Breast epithelium (tissue), 4 donors: ENCODE measurements at regions not wholly inside any gene's neighbourhood (a gene's known extent, or its start where the extent isn't known, plus 50 kb on each side); places are given as distances from the start of the nearest gene placed in this dataset.
"Not testable (repeated sequence)": the region's sequence is repeated elsewhere in the genome, so short reads cannot be mapped to it uniquely, and the experiment has no call there.

Experiments
- DNase-seq, 2 donors: peaks; one replicate each; pipeline ENCODE4 v3.0.0-alpha.2; 2019; ENCODE audit warnings: low spot score in 2 of 2
- H3K27ac ChIP-seq, 2 donors: fragments of 200-600 bp; sonication (generic) in 1 of 2; one replicate each; pipeline ENCODE4 v1.5.1; 2016 to 2019; ENCODE audit warnings: mild to moderate bottlenecking in 1 of 2
- H3K27me3 ChIP-seq, 2 donors: fragments of 200-600 bp; sonication (generic) in 1 of 2; one replicate each; pipeline versions ENCODE4 v1.5.1 to v1.6.0; 2017 to 2019; ENCODE audit warnings: control low read depth in 1 of 2, mild to moderate bottlenecking in 1 of 2
- H3K36me3 ChIP-seq: fragments of 200-600 bp; one replicate; pipeline ENCODE4 v1.5.1; 2019
- H3K4me1 ChIP-seq, 2 donors: fragments of 200-600 bp; sonication (generic); one replicate each; pipeline ENCODE4 v1.5.1; 2016 to 2019; ENCODE audit warnings: control low read depth in 1 of 2
- H3K4me3 ChIP-seq, 3 donors: fragments of 200-600 bp; sonication (generic); 1 replicate in 2 of 3; 2 replicates in 1 of 3; pipeline ENCODE4 v1.5.1; 2016 to 2019; ENCODE audit warnings: mild to moderate bottlenecking in 3 of 3, moderate library complexity in 2 of 3
- H3K9me3 ChIP-seq, 2 donors: fragments of 200-600 bp; sonication (generic) in 1 of 2; one replicate each; pipeline ENCODE4 v1.5.1; 2016 to 2019; ENCODE audit warnings: control low read depth in 1 of 2
- CTCF ChIP-seq, 3 donors: fragments of 450-650 bp; IDR thresholded peaks; one replicate each; pipeline ENCODE4 v1.5.1; 2016 to 2017; ENCODE audit warnings: antibody characterized with exemption in 3 of 3, mild to moderate bottlenecking in 3 of 3, moderate library complexity in 3 of 3
- POLR2A ChIP-seq: fragments of 450-650 bp; IDR thresholded peaks from one replicate; pipeline ENCODE4 v1.6.1; 2016; ENCODE audit warnings: antibody characterized with exemption, mild to moderate bottlenecking, moderate library complexity
- POLR2AphosphoS5 ChIP-seq, 3 donors: sonication (generic); formaldehyde crosslinking; IDR thresholded peaks; one replicate each; pipeline ENCODE4 v1.6.1; 2017; ENCODE audit warnings: antibody characterized with exemption in 3 of 3
- intact Hi-C: fragments of 100-400 bp; cut with DNase I; formaldehyde crosslinking; loops from one replicate; pipeline ENCODE4 v1.15.1; 2023; ENCODE audit warnings: low total_unique reads

GRCh38 chr3:86410587-86410986, 580.4 kb downstream of the VGLL3 start:
- no peaks in the 10 kb centered on the region for H3K36me3 ChIP-seq
- H3K4me3 ChIP-seq, result no peak overlapping the region
- no peak overlapping the region for H3K27ac ChIP-seq
- TF ChIP-seq POLR2AphosphoS5 (IDR thresholded peaks at IDR 0.05) (no peak), POLR2A (no peak), CTCF (IDR thresholded peaks at IDR 0.05) (no peak)
- no peak for DNase-seq
- H3K27me3 ChIP-seq, result no peaks in the 10 kb centered on the region
- H3K4me1 ChIP-seq, result no peaks in the 10 kb centered on the region
- H3K9me3 ChIP-seq, result no peaks in the 10 kb centered on the region
- intact Hi-C loops, result no loop called here

GRCh38 chr3:86389759-86390158, 601.2 kb downstream of the VGLL3 start:
- H3K27ac ChIP-seq, H3K36me3 ChIP-seq, DNase-seq, H3K4me1 ChIP-seq, H3K27me3 ChIP-seq, intact Hi-C loops, H3K4me3 ChIP-seq, H3K9me3 ChIP-seq: not testable (repeated sequence)

GRCh38 chr3:86388820-86389219, 602.1 kb downstream of the VGLL3 start:
- Histone ChIP-seq H3K4me1 (no peaks in the 10 kb centered on the region), H3K27me3 (no peaks in the 10 kb centered on the region), H3K27ac (no peak overlapping the region), H3K9me3 (no peaks in the 10 kb centered on the region), H3K36me3 (no peaks in the 10 kb centered on the region), H3K4me3 (no peak overlapping the region)
- TF ChIP-seq POLR2AphosphoS5 (IDR thresholded peaks at IDR 0.05) (no peak), CTCF (IDR thresholded peaks at IDR 0.05) (no peak), POLR2A (no peak)
- intact Hi-C loops, result no loop called here
- DNase-seq, result no peak

- Histone ChIP-seq H3K27ac (no peak overlapping the region), H3K9me3 (no peaks in the 10 kb centered on the region), H3K36me3 (no peaks in the 10 kb centered on the region), H3K4me1 (no peaks in the 10 kb centered on the region), H3K4me3 (no peak overlapping the region), H3K27me3 (no peaks in the 10 kb centered on the region)
- intact Hi-C loops, result no loop called here
- TF ChIP-seq POLR2A, result no peak
- TF ChIP-seq CTCF (IDR thresholded peaks at IDR 0.05), result no peak
- no peak for TF ChIP-seq POLR2AphosphoS5 (IDR thresholded peaks at IDR 0.05)
- DNase-seq, result no peak
Observed at GRCh38 chr3:86382556-86382955, 608.4 kb downstream of the VGLL3 start.

GRCh38 chr3:86381247-86381646, 609.7 kb downstream of the VGLL3 start:
- intact Hi-C loops, result no loop called here
- no peak for DNase-seq
- TF ChIP-seq POLR2A, result no peak
- no peak for TF ChIP-seq POLR2AphosphoS5 (IDR thresholded peaks at IDR 0.05)
- TF ChIP-seq CTCF (IDR thresholded peaks at IDR 0.05), result no peak

GRCh38 chr3:86379280-86379679, 611.7 kb downstream of the VGLL3 start:
- no peaks in the 10 kb centered on the region for H3K36me3 ChIP-seq
- no peak overlapping the region for H3K4me3 ChIP-seq
- no peak overlapping the region for H3K27ac ChIP-seq
- H3K4me1 ChIP-seq, result no peaks in the 10 kb centered on the region
- intact Hi-C loops, result no loop called here
- no peaks in the 10 kb centered on the region for H3K27me3 ChIP-seq
- TF ChIP-seq POLR2AphosphoS5 (IDR thresholded peaks at IDR 0.05) (no peak), CTCF (IDR thresholded peaks at IDR 0.05) (no peak), POLR2A (no peak)
- no peaks in the 10 kb centered on the region for H3K9me3 ChIP-seq
- DNase-seq, result no peak

More at GRCh38 chr3:86381247-86381646, 609.7 kb downstream of the VGLL3 start:
- no peak overlapping the region for H3K27ac ChIP-seq
- H3K27me3 ChIP-seq, result no peaks in the 10 kb centered on the region
- no peaks in the 10 kb centered on the region for H3K36me3 ChIP-seq
- H3K9me3 ChIP-seq, result no peaks in the 10 kb centered on the region
- H3K4me3 ChIP-seq, result no peak overlapping the region
- no peaks in the 10 kb centered on the region for H3K4me1 ChIP-seq
